ENCODE measurements at regions not wholly inside any gene's neighbourhood (a gene's known extent, or its start where the extent isn't known, plus 50 kb on each side); places are given as distances from the start of the nearest gene placed in this dataset.
A peak's percentile ranks its signal among the peaks of the same experiment; 100 is the strongest.

- FAIRE-seq (no peak), DNase-seq (ENCODE audit: insufficient read length, low spot score) (no peak)
Measured at GRCh38 chr16:85429776-85430522, 183.2 kb upstream of the GSE1 start.

GRCh38 chr16:85430523-85431421 lies 182.3 kb upstream of the GSE1 start:
- FAIRE-seq (no peak), DNase-seq (ENCODE audit: insufficient read length, low spot score) (no peak)

DNA sequence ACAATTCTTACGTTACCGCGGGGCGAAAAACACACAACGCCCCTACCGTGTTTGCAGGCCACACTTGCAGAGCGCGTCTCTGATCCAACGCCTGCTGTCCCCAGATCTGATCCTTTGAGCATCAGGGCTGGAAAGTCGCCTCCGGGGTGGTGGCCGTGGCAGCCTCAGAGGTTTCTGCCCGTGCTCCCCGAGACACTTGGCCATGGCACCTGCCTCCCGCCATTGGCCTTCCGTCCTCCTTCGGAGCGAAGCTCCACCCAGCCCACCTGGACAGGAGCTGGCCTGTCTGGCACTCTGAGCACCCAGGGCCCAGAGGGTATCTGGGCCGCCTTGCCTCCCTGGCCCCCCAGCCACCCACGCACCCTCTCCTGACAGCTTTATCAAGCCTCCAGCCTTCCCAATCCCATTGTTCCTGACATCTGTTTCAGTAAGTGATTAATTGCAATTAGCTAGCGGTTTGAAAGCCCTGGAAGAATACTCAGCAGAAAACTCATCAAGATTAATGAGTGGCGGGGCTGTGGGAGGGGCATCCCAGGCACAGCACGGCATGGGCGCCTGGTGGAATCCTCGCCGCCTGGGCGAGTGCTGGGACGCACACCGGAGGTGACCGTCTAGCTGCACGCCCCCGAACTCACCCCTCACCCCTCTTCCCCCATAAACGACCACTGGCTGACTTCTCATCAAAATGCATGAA lies 181.5 kb upstream of the GSE1 start:
- DNase-seq (ENCODE audit: insufficient read length, low spot score): no peak
- FAIRE-seq: no peak

GRCh38 chr16:85432606-85433005 lies 180.5 kb upstream of the GSE1 start:
- FAIRE-seq (no peak), DNase-seq (ENCODE audit: insufficient read length, low spot score) (no peak)

- FAIRE-seq (no peak), DNase-seq (ENCODE audit: insufficient read length, low spot score) (no peak)
Measured at GRCh38 chr16:85433477-85433876, 179.6 kb upstream of the GSE1 start.

- DNase-seq (ENCODE audit: insufficient read length, low spot score) (no peak), FAIRE-seq (no peak)
Measured at GRCh38 chr16:85435286-85435685, 177.8 kb upstream of the GSE1 start.

DNA sequence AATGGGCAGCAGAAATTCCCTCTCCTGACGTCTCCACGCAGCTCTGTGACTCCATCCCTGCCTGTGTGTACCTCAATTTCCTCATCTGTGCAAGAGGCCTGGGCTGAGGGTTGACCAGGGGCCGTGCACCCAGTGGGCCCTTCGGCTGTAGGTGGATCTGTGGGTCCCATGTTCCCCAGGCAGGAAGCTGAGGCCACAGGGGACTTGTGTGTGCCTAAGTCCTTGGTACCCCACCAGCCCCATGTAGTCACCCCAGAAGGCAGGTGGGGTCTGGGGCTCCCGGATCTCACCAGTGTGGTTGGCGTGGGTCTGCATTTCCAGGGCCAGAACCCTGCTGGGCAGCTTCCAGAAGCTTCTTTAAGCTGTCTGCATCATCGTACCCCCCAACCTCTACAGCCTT lies 177.4 kb upstream of the GSE1 start:
- DNase-seq (ENCODE audit: insufficient read length, low spot score): no peak
- no peak for FAIRE-seq

- FAIRE-seq (no peak), DNase-seq (ENCODE audit: insufficient read length, low spot score) (no peak)
Measured at GRCh38 chr16:85436207-85436606, 176.9 kb upstream of the GSE1 start.

DNA sequence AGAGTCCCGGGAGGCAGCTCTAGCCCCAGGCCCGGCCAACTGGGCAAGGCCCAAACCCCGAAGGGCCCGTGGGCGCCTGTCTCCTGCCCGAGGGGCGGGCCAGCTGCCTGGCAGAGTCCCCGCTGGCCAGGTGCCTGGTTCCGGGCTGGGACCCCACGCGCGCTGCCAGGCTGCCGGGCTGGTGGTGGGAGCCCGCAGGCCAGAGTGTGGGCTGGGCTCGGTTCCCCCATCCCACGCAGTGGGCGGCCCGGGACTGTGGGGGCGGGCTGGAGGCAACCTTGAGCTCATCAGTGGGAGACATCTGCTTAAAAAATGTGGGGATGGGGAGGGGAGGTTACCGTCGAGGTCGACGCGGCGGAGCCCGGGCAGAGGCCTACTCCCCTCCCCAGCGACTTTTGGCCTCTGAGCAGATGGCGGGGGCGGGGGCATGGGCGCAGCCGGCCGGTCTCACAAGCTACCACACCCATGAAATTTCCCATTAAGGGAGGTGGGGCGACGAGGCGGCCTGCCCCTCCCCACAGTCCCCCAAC lies 176.4 kb upstream of the GSE1 start:
- DNase-seq (ENCODE audit: insufficient read length, low spot score): no peak
- no peak for FAIRE-seq

DNA sequence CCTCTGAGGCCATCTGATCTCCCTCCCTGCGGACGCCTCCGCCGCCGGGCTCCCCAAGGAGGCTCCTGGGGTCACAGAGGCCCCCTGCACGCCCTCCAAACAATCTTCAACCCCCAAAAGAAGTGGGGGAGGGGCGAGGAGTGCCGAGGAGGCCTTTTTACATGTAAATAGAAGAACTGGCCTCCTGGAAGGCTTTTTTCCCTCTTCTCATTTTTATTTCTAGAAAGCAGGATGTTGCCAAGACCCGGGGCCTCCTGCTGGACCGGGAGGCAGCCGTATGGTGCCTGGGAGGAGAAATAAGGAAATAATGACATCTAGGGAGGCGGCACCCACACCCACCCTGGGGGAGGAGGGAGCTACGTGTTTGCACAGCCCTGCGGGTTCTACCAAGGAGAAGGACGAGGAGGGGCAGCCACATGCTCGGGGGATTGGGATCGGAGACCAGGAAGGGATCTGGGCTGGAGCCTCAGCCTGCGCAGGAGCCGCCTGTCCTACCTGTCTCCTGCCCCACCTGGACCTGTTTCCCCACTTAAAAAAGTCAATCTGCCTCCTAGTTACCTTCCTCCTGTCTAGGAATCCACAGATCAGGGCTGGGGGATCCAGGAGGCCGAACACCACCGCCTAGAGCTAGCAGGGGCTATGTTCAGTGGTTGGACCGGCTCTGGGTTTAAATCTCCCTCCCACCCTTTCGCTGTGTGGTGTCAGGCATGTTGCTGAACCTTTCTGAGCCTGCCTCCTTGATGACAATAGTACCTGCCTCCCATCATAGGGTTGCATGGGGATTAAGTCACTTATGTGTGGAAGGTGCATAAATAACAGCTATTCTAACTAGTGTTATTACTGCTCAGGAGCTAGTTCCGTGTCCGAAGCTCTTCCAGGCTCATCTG lies 175.7 kb upstream of the GSE1 start:
- FAIRE-seq (peak; percentile 51), DNase-seq (ENCODE audit: insufficient read length, low spot score) (no peak)

GRCh38 chr16:85438981-85439685 lies 174.0 kb upstream of the GSE1 start:
- no peak for DNase-seq (ENCODE audit: insufficient read length, low spot score)
- FAIRE-seq: no peak

- FAIRE-seq (no peak), DNase-seq (ENCODE audit: insufficient read length, low spot score) (no peak)
Measured at GRCh38 chr16:85440744-85441143, 172.4 kb upstream of the GSE1 start.

DNA sequence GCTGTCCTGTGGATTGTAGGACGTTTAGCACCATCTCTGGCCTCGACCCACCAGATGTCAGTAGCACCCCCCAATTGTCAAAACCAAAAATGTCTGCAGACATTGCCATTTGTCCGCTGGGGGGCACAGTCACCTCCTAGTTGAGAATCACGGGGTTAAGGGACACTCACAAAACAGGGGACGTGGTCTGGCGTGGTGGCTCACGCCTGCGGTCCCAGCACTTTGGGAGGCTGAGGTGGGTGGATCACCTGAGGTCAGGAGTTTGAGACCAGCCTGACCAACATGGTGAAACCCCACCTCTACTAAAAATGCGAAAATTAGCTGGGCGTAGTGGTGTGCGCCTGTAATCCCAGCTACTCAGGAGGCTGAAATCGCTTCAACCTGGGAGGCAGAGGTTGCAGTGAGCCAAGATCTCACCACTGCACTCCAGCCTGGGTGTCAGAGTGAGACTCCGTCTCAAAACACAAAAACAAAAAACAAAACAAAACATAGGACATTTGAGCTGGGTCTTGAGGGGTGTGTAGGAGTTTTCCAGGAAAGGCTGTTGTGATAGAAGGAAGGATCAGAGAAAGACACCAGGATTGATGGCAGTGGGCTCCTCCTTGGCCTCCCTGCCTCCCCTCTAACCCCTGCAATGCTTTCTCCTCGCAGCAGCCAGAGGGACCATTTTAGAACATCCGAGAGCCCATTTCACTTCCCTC lies 171.8 kb upstream of the GSE1 start:
- DNase-seq (ENCODE audit: insufficient read length, low spot score) (peak; percentile 47), FAIRE-seq (peak; percentile 79)

DNA sequence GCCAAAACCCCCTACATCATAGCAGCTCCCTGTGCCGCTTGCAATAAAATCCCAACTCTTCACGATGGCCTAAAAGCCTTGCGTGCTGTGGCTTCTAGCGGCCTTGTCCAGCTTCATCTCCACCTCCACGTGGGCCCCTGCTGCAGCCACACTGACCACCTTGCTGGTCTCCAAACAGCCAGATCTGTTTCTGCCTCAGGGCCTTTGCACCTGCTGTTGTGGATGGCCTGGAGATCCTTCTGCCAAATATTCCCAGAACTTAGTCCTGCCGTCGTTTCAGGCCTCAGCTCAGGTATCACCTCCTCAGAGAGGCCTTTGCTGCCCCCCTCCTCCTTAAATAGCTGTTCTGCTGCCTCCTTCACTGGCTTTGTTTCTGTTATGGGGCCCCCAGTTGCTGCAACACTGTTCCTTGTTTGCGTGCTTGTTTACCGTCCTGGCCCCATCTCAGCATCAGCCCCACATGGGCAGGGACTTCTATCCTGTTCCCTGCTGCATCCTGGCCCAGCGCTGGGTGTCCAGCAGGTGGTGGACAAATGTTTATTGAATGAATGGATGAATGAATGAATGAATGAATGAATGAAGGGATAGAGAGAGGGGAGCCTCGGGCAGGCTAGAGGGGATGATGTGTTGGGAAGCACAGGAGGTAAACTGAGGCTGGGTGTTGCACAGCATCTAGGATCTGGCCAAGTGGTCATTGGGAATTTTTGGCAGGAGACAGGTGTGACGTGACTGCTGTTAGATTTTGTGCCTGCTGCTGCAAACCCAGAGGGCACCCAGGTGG lies 171.0 kb upstream of the GSE1 start:
- FAIRE-seq (no peak), DNase-seq (ENCODE audit: insufficient read length, low spot score) (no peak)

- no peak for DNase-seq (ENCODE audit: insufficient read length, low spot score)
- FAIRE-seq: no peak
Measured at GRCh38 chr16:85443116-85443515, 170.0 kb upstream of the GSE1 start.

- FAIRE-seq: no peak
Measured at GRCh38 chr16:85443531-85443930, 169.6 kb upstream of the GSE1 start.

DNA sequence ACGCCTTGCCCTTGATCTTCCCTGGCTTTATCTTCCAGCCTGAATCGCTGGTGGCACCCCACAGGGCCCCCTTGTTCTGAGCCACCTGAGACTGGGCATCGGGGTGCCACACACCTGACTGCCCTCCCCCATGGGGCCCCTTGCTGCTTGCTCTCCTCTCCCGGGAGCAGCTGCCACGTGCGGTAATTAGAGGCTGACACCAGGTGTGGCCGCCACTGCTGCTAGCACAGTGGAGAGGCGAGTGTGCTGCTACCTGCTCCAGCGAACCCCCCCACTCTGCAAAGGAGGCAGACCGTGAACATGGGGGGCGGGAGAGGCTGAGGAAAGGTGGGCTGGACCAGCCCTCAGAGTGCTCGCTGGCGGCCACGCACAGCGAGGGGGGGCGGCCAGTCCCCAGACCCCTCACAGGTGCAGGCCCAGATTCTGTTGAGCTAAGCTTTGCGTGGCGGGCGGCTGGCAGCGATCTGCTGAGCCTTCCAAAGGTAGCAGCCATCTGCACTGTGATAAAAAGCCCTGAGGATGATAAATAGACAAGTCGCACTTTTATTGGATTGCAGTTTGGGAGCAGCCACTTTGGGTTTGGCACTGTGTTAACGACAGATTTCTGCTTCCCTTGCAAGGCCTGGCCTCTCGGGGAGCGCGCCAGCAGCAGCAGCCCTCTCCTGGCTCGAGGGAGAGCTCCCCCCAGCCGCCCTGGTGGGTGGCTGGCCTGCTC lies 167.9 kb upstream of the GSE1 start:
- no peak for DNase-seq (ENCODE audit: insufficient read length, low spot score)
- FAIRE-seq: no peak

More at GRCh38 chr16:85443531-85443930, 169.6 kb upstream of the GSE1 start:
- no peak for DNase-seq (ENCODE audit: insufficient read length, low spot score)

Measured in HTR-8/SVneo (cell line).